Hindlimb muscle (tissue), 1 donor: ENCODE measurements at regions not wholly inside any gene's neighbourhood (a gene's known extent, or its start where the extent isn't known, plus 50 kb on each side); places are given as distances from the start of the nearest gene placed in this dataset.

Experiments used
- DNase-seq: peaks from one replicate; pipeline ENCODE4 v3.0.0-alpha.2; 2013

- no peak for DNase-seq
These were observed 165.7 kb upstream of the C1orf21 start for GRCh38 chr1:184221087-184221486.

- peak; percentile 31 for DNase-seq
These were observed 164.2 kb upstream of the C1orf21 start for GRCh38 chr1:184222652-184223052.

- DNase-seq, result no peak
These were observed 163.6 kb upstream of the C1orf21 start for GRCh38 chr1:184223216-184223615.

DNA sequence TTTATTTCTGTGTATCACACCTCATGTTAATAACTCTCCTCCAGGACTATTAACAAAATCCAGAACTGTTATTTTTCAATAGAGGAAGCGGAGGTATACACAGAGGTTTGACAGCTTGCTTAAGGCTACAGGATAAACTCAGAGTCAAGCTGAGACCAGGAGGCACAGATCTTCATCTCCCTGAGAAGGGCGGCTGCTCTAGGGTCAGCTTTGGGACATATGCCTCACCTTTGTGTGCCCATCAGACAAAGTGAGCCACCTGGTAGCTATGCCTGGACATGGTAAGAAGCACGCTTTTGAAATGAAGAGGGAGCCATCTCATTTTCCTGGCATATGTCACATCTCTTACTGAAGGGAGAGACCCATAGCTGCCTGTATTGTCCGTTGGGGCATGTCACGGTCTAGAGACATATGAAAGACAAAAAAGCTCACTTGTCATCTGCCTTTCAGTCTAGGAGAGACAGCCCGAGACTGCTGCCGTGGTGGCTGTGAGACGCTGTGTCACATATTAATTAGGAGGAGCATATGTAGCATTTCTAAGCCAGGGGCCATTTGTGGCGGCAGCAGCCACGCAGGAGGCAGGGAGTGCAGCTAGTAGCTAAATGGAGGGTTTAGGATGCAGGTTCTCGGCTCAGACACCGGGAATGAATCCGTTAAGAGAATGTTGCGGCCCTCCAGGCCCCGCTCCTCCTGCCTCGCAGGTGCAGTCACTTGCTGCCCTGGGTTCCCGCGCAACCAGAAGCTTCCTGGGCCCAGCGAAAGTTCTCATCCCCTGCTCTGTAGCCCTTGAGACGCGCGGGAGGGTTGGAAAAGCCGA, 161.3 kb upstream of the C1orf21 start:
- DNase-seq, result no peak

DNA sequence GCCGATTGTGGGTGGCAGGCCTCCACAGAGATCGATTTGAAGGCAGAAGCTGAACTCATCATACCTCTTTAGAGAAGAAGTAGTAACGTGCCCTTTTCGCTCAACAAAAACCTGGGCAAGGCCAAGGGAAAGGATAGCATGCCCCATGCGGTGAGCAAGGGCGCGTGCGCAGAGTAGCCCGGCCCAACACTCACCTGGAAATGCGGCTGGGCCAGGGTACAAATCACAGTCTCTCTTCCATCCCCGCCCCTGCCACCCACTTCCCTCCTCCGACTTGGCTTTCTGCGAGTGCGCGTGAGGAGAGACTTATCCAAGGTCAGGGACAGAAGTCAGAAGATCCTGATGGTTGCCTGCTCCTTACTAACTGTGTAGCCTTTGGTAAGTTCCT, 160.7 kb upstream of the C1orf21 start:
- DNase-seq, result no peak

GRCh38 chr1:184228558-184228957, 158.3 kb upstream of the C1orf21 start:
- no peak for DNase-seq

DNA sequence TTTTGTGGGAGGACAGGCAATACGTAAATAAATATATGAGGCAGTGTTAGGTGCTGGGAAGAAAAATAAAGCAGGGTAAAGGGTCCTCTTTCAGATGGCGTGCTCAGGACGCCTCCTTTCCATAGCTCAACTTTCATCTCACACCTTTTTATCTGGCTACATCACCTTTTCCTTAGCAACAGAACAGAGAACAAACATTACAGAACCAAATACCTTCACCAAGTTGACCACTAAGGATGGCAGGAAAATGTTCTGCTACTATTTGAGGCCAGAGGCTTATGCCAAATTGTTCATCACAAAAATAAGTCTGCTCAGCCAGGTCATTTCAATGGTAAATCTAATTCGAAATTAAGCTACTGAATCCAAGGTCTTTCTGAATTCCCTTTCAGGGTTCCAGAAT, 149.2 kb upstream of the C1orf21 start:
- no peak for DNase-seq

DNA sequence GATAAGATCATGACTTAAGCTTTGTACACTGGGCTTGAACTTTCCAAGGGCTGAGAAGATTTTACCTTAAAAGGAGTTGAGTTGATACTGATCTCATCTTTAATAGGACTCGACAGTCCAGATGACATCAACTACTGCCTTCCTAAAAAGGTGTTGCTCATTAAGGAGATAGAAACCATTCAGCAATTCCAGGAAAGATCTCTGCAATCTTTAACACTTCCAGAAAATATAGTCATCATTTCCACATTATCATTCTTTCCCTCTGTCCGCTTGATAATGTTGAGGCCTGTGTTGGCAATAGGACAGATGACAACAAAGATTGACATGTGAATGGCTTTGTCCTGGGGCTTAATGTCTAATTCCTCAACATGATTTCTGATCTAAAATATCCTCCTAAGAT, 145.4 kb upstream of the C1orf21 start:
- no peak for DNase-seq

DNA sequence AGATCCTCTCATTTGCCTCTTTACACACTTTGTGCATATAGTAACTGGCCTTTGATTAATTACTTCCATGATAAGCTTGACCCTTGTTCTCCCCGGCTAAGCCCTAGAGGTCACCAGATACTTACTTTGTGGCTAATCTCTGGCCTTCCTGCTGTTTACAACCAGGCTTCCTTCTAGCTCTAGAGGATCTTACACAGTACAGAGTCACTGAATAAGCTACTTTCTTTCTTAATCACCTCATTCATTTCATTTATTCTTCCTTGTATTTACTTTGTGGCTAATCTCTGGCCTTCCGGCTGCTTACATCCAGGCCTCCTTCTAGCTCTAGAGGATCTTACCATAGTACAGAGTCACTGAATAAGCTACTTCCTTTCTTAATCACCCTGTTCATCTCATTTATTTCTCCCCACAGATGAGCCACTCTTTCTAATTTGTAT, 144.3 kb upstream of the C1orf21 start:
- DNase-seq, result no peak

- DNase-seq, result no peak
These were observed 141.9 kb upstream of the C1orf21 start for GRCh38 chr1:184244962-184245361.

DNA sequence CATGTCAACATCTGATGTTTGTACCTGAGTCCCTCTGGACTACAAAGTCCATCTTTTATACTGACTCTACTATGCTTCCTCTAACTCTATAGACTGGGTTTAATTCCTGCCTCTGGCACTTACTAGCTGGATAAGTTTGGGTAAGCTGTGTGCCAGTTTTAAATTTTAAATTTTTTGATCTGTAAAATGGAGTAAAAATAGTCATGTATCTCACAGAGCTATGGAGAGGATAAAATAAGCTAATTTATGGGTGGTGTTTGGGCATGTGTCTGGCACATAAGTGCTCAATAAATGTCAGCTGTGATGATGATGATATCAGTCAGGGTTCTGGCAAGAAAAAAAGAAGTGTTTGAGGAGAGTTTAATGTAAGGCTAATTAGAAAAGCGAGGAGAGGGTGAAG, 139.2 kb upstream of the C1orf21 start:
- DNase-seq, result no peak

DNA sequence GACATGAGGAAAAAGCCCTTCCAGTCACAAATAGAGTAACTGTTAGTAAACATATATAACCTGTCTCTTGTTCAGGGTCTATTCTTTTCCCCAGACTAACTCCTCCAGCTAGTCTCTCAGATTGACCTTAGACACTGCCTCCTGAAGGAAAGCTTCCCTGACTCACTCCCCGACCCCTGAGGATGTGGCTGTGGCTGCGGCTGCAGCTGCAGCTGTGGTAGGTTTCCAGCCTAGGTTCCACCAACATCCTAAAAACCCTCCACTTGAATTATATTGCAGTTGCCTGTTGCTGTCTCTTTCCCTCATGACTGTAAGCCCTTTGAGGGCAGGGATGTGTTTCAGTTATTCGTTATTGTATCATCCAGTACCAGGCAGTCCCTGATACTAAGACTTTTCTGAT, 132.9 kb upstream of the C1orf21 start:
- DNase-seq, result no peak

DNA sequence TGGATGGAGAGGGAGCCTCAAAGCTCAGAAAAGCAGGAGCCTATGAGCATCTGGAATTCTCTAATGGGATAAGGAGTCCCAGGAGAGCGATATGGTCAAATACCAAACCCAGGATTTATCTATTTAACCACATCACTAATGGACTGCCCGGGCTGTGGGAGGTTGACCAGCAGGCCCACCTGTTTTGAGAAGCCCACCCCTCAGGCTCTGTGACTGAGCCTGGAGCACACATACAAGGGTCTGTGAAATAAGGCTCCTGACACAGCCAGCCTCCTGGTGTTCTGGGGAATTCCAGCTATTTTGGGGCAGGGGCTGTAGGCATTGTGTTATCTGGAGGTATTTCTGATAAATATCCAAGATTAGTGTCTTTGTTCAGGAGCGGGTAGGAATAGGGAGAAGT, 132.0 kb upstream of the C1orf21 start:
- no peak for DNase-seq

DNA sequence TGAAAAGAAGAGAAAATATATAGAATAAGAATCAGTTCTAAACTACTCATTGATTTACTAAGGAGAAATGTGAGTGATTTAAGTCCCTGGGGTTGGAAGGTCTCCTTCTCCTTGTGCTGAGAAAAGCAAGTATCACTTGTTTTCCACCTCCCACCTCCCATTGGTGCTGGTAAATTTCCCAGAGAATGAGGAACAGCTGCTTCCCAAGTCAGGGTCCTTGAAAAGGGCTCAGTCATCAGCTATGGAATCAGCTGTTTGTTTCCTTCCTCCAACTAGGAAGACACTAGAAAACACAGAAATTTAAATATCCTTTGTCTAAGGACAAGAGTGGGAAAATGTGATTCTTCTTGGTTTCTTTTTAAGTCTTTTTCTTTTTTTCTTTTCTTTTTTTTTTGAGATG, 131.3 kb upstream of the C1orf21 start:
- DNase-seq, result peak; percentile 21

DNA sequence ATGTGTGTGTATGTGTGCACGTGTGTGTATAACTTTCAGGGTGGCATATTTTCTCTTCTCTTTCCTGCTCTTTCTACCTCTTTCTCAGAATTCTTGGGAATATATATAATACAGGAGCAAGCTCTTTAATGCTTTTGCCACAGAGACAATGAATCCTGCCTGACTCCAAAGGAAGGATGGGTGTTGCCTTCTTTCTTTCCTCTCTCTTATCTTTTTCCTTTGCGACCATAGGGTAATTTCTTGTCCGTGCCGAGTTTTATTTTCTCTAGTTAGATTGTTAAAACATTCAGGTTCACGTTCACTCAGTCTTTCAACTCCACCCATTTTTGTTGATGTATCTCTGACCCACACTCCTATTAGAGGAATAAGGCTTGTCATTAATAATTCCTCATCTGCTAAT, 129.0 kb upstream of the C1orf21 start:
- DNase-seq, result no peak

- DNase-seq, result no peak
These were observed 128.3 kb upstream of the C1orf21 start for GRCh38 chr1:184258525-184258924.

GRCh38 chr1:184260382-184260781, 126.4 kb upstream of the C1orf21 start:
- DNase-seq, result no peak

- no peak for DNase-seq
These were observed 124.7 kb upstream of the C1orf21 start for GRCh38 chr1:184262109-184262508.

- DNase-seq, result no peak
These were observed 119.1 kb upstream of the C1orf21 start for GRCh38 chr1:184267747-184268146.

DNA sequence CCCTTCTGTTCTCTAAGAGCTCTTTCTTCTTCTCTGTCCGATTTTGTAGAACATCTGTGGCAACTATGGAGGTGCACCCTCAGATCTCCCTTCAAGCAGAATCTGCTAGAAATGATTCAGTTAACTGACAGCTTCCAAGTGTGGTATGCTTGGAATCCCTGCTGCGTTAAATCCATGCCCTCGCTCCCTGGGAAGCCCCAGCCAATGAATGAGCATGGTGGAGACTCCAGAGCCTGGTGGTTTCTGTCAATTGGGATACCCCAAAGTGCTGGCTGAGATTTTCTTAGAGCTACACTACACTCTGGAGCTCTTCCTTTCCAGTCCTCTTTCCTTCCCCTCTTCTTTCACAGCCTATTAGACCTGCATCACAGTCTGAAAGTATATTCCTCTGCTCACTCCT, 116.3 kb upstream of the C1orf21 start:
- DNase-seq, result no peak

- DNase-seq, result no peak
These were observed 114.5 kb upstream of the C1orf21 start for GRCh38 chr1:184272175-184272866.

DNA sequence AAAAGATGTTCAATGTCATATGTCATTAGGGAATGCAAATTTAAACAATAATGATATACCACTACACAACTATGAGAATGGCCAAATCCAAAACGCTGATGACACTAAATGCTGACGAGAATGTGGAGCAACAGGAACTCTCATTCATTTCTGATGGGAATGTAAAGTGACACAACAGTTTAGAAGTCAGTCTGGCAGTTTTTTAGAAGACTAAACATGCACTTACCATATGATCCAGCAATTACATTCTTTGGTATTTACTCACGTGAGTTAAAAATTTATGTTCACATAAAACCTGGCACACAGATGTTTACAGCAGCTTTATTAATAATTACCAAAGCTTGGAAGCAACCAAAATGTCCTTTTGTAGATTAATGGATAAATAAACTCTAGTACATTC, 110.4 kb upstream of the C1orf21 start:
- DNase-seq, result no peak

DNA sequence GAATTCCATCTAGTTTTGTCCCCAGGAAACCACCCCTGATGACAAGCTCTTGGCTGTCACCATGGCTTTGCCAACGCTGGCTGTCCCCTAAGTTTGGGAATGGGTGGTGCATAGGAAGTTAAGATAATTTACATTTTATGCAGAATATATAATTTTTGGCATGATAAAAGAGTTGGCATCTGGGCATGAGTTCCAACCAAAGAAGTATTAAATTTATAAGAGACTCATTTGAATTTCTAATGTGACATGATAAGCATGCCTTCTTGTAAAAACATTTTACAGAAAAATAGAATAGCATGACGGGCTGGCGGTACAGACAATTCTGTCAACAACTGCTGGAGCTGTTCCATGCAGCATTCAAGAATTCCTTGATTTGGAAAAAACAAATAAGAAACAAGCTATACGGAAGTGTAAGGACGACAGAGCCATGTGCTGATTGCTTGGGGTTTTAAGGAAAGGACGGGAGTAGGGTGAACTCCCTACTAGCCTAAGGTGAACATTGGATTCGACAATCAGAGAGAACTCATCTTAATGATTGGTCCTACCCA, 106.8 kb upstream of the C1orf21 start:
- DNase-seq, result no peak

DNA sequence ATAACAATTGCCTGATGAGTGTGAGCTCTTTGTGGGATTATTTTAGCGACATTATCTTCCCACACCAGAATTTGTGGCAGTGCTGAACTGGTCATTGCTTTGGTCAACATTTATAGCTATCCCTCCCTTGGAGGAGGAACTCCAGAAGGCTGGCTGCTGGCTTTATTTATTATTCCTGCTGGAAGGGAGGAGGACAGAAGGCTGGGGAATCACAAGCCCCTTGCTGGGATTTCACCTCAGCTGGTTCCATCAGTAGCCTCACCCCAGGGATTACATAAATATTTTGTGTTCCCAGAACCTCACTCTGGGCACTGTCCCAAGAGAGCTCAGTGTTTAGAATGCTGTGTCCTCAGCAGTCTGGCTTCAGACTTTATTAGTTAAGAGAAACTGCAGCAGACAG, 102.8 kb upstream of the C1orf21 start:
- DNase-seq, result no peak
